ENCODE measurements at regions not wholly inside any gene's neighbourhood (a gene's known extent, or its start where the extent isn't known, plus 50 kb on each side); places are given as distances from the start of the nearest gene placed in this dataset.

DNA sequence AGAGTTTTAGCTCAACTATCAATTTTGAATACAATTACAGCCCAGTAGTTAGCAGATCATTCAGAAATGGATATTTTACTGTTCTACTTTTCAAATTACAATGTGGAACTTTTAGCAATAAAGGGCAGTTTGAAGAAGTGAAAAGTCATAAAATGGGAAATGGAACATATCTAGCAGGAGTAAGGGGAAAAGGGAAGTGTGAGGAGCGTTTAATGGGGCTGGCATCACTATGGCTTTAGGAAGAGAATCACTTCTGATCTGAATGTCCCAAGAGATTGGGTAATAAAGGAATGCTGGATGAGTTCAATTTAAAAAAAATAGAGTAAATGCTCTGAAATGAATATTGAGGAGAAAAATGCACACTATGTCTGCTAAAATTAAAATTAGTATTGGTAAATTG, 77.4 kb downstream of the ATPSCKMT start:
- TF ChIP-seq, protein P1, sequence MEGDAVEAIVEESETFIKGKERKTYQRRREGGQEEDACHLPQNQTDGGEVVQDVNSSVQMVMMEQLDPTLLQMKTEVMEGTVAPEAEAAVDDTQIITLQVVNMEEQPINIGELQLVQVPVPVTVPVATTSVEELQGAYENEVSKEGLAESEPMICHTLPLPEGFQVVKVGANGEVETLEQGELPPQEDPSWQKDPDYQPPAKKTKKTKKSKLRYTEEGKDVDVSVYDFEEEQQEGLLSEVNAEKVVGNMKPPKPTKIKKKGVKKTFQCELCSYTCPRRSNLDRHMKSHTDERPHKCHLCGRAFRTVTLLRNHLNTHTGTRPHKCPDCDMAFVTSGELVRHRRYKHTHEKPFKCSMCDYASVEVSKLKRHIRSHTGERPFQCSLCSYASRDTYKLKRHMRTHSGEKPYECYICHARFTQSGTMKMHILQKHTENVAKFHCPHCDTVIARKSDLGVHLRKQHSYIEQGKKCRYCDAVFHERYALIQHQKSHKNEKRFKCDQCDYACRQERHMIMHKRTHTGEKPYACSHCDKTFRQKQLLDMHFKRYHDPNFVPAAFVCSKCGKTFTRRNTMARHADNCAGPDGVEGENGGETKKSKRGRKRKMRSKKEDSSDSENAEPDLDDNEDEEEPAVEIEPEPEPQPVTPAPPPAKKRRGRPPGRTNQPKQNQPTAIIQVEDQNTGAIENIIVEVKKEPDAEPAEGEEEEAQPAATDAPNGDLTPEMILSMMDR (IDR thresholded peaks at IDR 0.05): no peak
- no peak for TF ChIP-seq POLR2A (IDR thresholded peaks at IDR 0.05)

Data from right lobe of liver (tissue), 4 donors.